Common myeloid progenitor, CD34-positive (primary cell): ENCODE measurements at regions not wholly inside any gene's neighbourhood (a gene's known extent, or its start where the extent isn't known, plus 50 kb on each side); places are given as distances from the start of the nearest gene placed in this dataset.

ENCODE experiments used
- CTCF ChIA-PET: fragments of 350-600 bp; sonication (Branson Sonifier 250); formaldehyde crosslinking; loops from one replicate; lab custom pipeline; 2021; ENCODE audit warnings: antibody characterized with exemption; lab: Charles Lee
- POLR2A ChIA-PET: fragments of 350-600 bp; sonication (Branson Sonifier 250); formaldehyde crosslinking; loops from one replicate; lab custom pipeline; 2021; ENCODE audit warnings: antibody characterized with exemption; lab: Charles Lee
- DNase-seq, 3 donors: peaks; one replicate each; pipeline versions ENCODE4 v3.0.0 to v3.0.0-alpha.2; 2013
- H3K27ac ChIP-seq, 2 experiments: 1 replicate in 1 of 2; 2 replicates in 1 of 2; pipeline ENCODE4 v1.7.0; 2013; ENCODE audit warnings: inconsistent platforms in 2 of 2, low read length in 2 of 2, mild to moderate bottlenecking in 2 of 2, low read depth in 1 of 2, moderate library complexity in 1 of 2; ENCODE audit not compliant: severe bottlenecking in 2 of 2, insufficient read depth in 1 of 2, poor library complexity in 1 of 2
- H3K27me3 ChIP-seq, 5 experiments: replicated peaks in 2 of 5; 1 replicate in 3 of 5; 2 replicates in 2 of 5; pipeline versions ENCODE4 v1.6.1 to v1.7.0; 2013; ENCODE audit warnings: low read length in 4 of 5, mild to moderate bottlenecking in 2 of 5, moderate library complexity in 2 of 5, inconsistent platforms in 1 of 5; ENCODE audit not compliant: insufficient read depth in 5 of 5, control insufficient read depth in 4 of 5
- H3K36me3 ChIP-seq, 4 experiments: 1 replicate in 2 of 4; 2 replicates in 2 of 4; pipeline versions ENCODE4 v1.6.1 to v1.7.0; 2013; ENCODE audit warnings: low read length in 3 of 4, control low read depth in 1 of 4, mild to moderate bottlenecking in 1 of 4; ENCODE audit not compliant: control insufficient read depth in 4 of 4, insufficient read depth in 4 of 4
- H3K4me1 ChIP-seq, 4 experiments: 1 replicate in 3 of 4; 2 replicates in 1 of 4; pipeline versions ENCODE4 v1.6.1 to v1.7.1; 2013; ENCODE audit warnings: low read length in 3 of 4, mild to moderate bottlenecking in 3 of 4, control low read depth in 1 of 4, inconsistent platforms in 1 of 4, moderate library complexity in 1 of 4; ENCODE audit not compliant: control insufficient read depth in 4 of 4, insufficient read depth in 4 of 4; ENCODE audit errors: control extremely low read depth in 1 of 4
- H3K4me3 ChIP-seq, 7 experiments: 1 replicate in 4 of 7; 2 replicates in 3 of 7; pipeline versions ENCODE4 v1.5.1 to v1.7.0; 2013; ENCODE audit warnings: mild to moderate bottlenecking in 7 of 7, low read length in 6 of 7, moderate library complexity in 6 of 7, inconsistent platforms in 2 of 7, low read depth in 2 of 7, control low read depth in 1 of 7; ENCODE audit not compliant: insufficient read depth in 4 of 7, control insufficient read depth in 1 of 7; ENCODE audit errors: extremely low read depth in 1 of 7
- H3K9me3 ChIP-seq, 5 experiments: 1 replicate in 4 of 5; 2 replicates in 1 of 5; pipeline versions ENCODE4 v1.6.1 to v1.7.1; 2013; ENCODE audit warnings: low read length in 4 of 5, mild to moderate bottlenecking in 2 of 5, inconsistent platforms in 1 of 5, low read depth in 1 of 5, moderate library complexity in 1 of 5; ENCODE audit not compliant: control insufficient read depth in 4 of 5, insufficient read depth in 2 of 5; ENCODE audit errors: control extremely low read depth in 1 of 5
- WGBS: methylation state at CpG from one replicate; pipeline ENCODE4 v1.1.5; 2013; ENCODE audit not compliant: insufficient coverage; 5-methylcytosine and 5-hydroxymethylcytosine counted together

- no peak overlapping the region for H3K4me3 ChIP-seq
- DNase-seq, result no peak
- H3K36me3 ChIP-seq, result no peaks in the 10 kb centered on the region
- no peak overlapping the region for H3K27ac ChIP-seq
- WGBS, result no CpG with 5 or more reads among the region's 1 CpG
- no peaks in the 10 kb centered on the region for H3K27me3 ChIP-seq
- ChIA-PET POLR2A (interaction anchor here (0.7 kb wide), 1 partner anchor 234 kb away, joined by 3 read pairs; no protein-coding TSS in a partner anchor), CTCF (no interaction called here)
- no peaks in the 10 kb centered on the region for H3K9me3 ChIP-seq
- H3K4me1 ChIP-seq, result no peaks in the 10 kb centered on the region
These were observed 939.6 kb upstream of the CNTNAP5 start for GRCh38 chr2:123085484-123085883.

GRCh38 chr2:123086613-123087385 lies 938.3 kb upstream of the CNTNAP5 start:
- Histone ChIP-seq H3K27ac (no peak overlapping the region), H3K27me3 (no peaks in the 10 kb centered on the region), H3K4me1 (no peaks in the 10 kb centered on the region), H3K9me3 (no peaks in the 10 kb centered on the region), H3K4me3 (no peak overlapping the region), H3K36me3 (no peaks in the 10 kb centered on the region)
- POLR2A ChIA-PET, result interaction anchor here (0.6 kb wide), 1 partner anchor 391 kb away, joined by 4 read pairs; no protein-coding TSS in a partner anchor
- WGBS, result 37% methylated on average over 3 of the region's 6 CpGs
- CTCF ChIA-PET, result interaction anchor here (0.8 kb wide), 1 partner anchor 165 kb away, joined by 3 read pairs; no protein-coding TSS in a partner anchor
- peak in 1 of 3 donors; percentile 8 for DNase-seq

GRCh38 chr2:123091471-123091870 lies 933.6 kb upstream of the CNTNAP5 start:
- POLR2A ChIA-PET, result no interaction called here

GRCh38 chr2:123093199-123093598 lies 931.9 kb upstream of the CNTNAP5 start:
- H3K4me1 ChIP-seq, result peaks cover 0 to 8% (median 0%) of the 10 kb centered on the region in 4 experiments
- H3K36me3 ChIP-seq, result no peaks in the 10 kb centered on the region
- CTCF ChIA-PET, result no interaction called here
- no peak for DNase-seq
- no peaks in the 10 kb centered on the region for H3K27me3 ChIP-seq
- peaks cover 0 to 1% (median 0%) of the 10 kb centered on the region in 5 experiments for H3K9me3 ChIP-seq
- POLR2A ChIA-PET, result no interaction called here
- no CpG with 5 or more reads among the region's 2 CpGs for WGBS
- H3K4me3 ChIP-seq, result no peak overlapping the region
- no peak overlapping the region for H3K27ac ChIP-seq

More at GRCh38 chr2:123091471-123091870, 933.6 kb upstream of the CNTNAP5 start:
- DNase-seq, result no peak
- CTCF ChIA-PET, result no interaction called here
- Histone ChIP-seq H3K4me1 (peaks cover 0 to 8% (median 0%) of the 10 kb centered on the region in 4 experiments), H3K27me3 (no peaks in the 10 kb centered on the region), H3K9me3 (peaks cover 0 to 1% (median 0%) of the 10 kb centered on the region in 5 experiments), H3K36me3 (no peaks in the 10 kb centered on the region), H3K27ac (no peak overlapping the region), H3K4me3 (no peak overlapping the region)
- no CpG with 5 or more reads among the region's 2 CpGs for WGBS

- ChIA-PET POLR2A (no interaction called here), CTCF (interaction anchor here (0.9 kb wide), 1 partner anchor 63 kb away, joined by 4 read pairs; no protein-coding TSS in a partner anchor)
- 43% methylated on average over 9 of the region's 13 CpGs for WGBS
- Histone ChIP-seq H3K27me3 (no peaks in the 10 kb centered on the region), H3K4me1 (peaks cover 0 to 8% (median 0%) of the 10 kb centered on the region in 4 experiments), H3K4me3 (peak overlapping the region in 2 of 7 experiments; percentile 17 to 48), H3K36me3 (no peaks in the 10 kb centered on the region), H3K27ac (no peak overlapping the region), H3K9me3 (peaks cover 0 to 1% (median 0%) of the 10 kb centered on the region in 5 experiments)
- peak; percentile 18 to 74 (median 40) for DNase-seq
These were observed 929.8 kb upstream of the CNTNAP5 start for GRCh38 chr2:123095219-123095835.

GRCh38 chr2:123098619-123099018 lies 926.5 kb upstream of the CNTNAP5 start:
- ChIA-PET POLR2A (no interaction called here), CTCF (no interaction called here)
- no peaks in the 10 kb centered on the region for H3K36me3 ChIP-seq
- peak overlapping the region in 1 of 7 experiments; percentile 20 for H3K4me3 ChIP-seq
- no peak for DNase-seq
- peaks cover 0 to 8% (median 0%) of the 10 kb centered on the region in 4 experiments for H3K4me1 ChIP-seq
- no peak overlapping the region for H3K27ac ChIP-seq
- no peaks in the 10 kb centered on the region for H3K27me3 ChIP-seq
- peaks cover 0 to 1% (median 0%) of the 10 kb centered on the region in 5 experiments for H3K9me3 ChIP-seq

GRCh38 chr2:123101434-123101833 lies 923.7 kb upstream of the CNTNAP5 start:
- H3K27ac ChIP-seq, result no peak overlapping the region
- no peaks in the 10 kb centered on the region for H3K36me3 ChIP-seq
- WGBS, result no CpG with 5 or more reads among the region's 2 CpGs
- no peaks in the 10 kb centered on the region for H3K4me1 ChIP-seq
- no peaks in the 10 kb centered on the region for H3K9me3 ChIP-seq
- no peak for DNase-seq
- ChIA-PET POLR2A (no interaction called here), CTCF (no interaction called here)
- no peaks in the 10 kb centered on the region for H3K27me3 ChIP-seq
- no peak overlapping the region for H3K4me3 ChIP-seq
